Activated T-helper 1 cell treated with anti-CD3 and anti-CD28 coated beads, Interleukin-12 subunit alpha, Interleukin-12 subunit beta, Interleukin-2, Interleukin-4 antibody, amounts not matched to agents 30 ng/mL and 10 ng/mL and 1 ng/mL, durations not matched to agents 14 hours and 24 hours and 36 hours (primary cell): ENCODE measurements at regions not wholly inside any gene's neighbourhood (a gene's known extent, or its start where the extent isn't known, plus 50 kb on each side); places are given as distances from the start of the nearest gene placed in this dataset.

Source experiments
- DNase-seq: peaks from one replicate; pipeline ENCODE4 v3.0.0; 2021; ENCODE audit warnings: low spot score
- H3K27ac Mint-ChIP-seq: one replicate; pipeline ENCODE4 v1.8.0; 2021; ENCODE audit warnings: mild to moderate bottlenecking, mixed read lengths
- H3K27me3 Mint-ChIP-seq: one replicate; pipeline ENCODE4 v1.8.0; 2022; ENCODE audit warnings: mild to moderate bottlenecking, moderate library complexity, mixed read lengths; ENCODE audit not compliant: insufficient read depth
- H3K36me3 Mint-ChIP-seq: one replicate; pipeline ENCODE4 v1.8.0; 2021; ENCODE audit warnings: low read depth, mixed read lengths
- H3K4me1 Mint-ChIP-seq: one replicate; pipeline ENCODE4 v1.8.0; 2021; ENCODE audit warnings: low read depth, mixed read lengths
- H3K4me3 Mint-ChIP-seq: one replicate; pipeline ENCODE4 v1.8.0; 2021; ENCODE audit warnings: mild to moderate bottlenecking, moderate library complexity, mixed read lengths
- H3K9me3 Mint-ChIP-seq: one replicate; pipeline ENCODE4 v1.8.0; 2021; ENCODE audit warnings: mixed read lengths
- intact Hi-C: fragments of 100-400 bp; cut with micrococcal nuclease; formaldehyde crosslinking; loops from one replicate; pipeline ENCODE4 v1.15.1; 2024

DNA sequence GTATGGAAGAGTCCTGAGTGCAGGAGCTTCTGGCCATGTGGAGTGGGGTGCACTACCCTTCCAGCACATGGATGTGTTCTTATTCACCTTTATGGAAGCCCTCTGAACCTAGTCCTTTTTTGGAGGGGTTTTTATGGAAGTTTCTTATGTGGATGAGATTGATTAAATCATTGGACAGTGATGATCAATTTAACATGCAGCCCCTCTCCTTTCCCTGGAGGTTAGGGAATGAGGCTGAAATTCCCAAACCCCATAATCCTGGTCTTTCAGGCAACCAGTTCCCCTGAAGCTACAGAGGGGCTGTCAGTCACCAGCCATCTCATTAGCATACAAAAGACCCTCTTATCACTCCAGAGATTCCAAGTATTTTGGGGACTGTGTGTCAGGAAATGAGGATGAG is 183.9 kb upstream of the MAP3K7 start:
- Mint-ChIP-seq H3K27ac (no peak overlapping the region), H3K36me3 (no peaks in the 10 kb centered on the region), H3K27me3 (peaks cover 3% of the 10 kb centered on the region), H3K9me3 (no peaks in the 10 kb centered on the region), H3K4me3 (no peak overlapping the region), H3K4me1 (no peaks in the 10 kb centered on the region)
- intact Hi-C loops = no loop called here
- DNase-seq = no peak

DNA sequence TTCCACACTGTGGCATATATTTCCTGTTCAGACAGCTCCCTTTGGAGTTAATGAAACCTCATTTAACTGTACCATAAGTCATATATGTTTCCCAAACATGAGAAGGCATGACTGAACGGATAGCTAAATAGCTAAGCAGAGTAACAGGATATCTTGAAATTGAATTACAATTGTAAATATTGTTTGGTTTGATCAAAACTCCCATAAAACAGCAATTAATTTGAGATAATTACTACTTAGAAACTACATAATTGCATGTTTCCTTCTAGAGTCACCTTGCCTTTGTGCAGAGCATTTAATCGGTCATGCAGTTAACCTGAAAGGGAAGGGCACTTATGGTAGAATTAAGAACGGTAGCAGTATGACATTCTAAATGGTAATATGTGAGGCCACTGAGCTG is 179.0 kb upstream of the MAP3K7 start:
- H3K9me3 Mint-ChIP-seq = no peaks in the 10 kb centered on the region
- no peak overlapping the region for H3K27ac Mint-ChIP-seq
- H3K4me3 Mint-ChIP-seq = no peak overlapping the region
- intact Hi-C loops = no loop called here
- peaks cover 5% of the 10 kb centered on the region for H3K27me3 Mint-ChIP-seq
- no peak for DNase-seq
- no peaks in the 10 kb centered on the region for H3K4me1 Mint-ChIP-seq
- H3K36me3 Mint-ChIP-seq = no peaks in the 10 kb centered on the region

DNA sequence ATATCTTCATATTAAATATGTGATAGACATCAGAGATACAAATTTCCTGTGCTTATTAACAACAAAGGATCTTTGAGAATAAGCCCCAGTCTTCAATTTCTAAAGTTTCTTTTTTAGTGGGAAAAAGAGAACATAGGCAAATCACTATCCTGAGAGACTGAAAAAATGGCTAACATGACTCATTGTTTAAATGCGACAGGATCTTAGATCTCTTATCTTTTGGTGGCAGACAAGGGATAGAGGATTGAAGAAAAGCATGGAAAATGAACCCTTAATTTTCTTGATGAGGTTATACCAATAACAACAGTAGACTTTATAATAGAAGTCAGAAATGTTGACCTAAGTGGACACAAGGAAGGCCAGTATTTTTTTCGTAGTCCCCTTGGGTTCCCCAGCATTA is 178.6 kb upstream of the MAP3K7 start:
- no peaks in the 10 kb centered on the region for H3K36me3 Mint-ChIP-seq
- no peak overlapping the region for H3K27ac Mint-ChIP-seq
- no peaks in the 10 kb centered on the region for H3K9me3 Mint-ChIP-seq
- peaks cover 5% of the 10 kb centered on the region for H3K27me3 Mint-ChIP-seq
- H3K4me3 Mint-ChIP-seq = no peak overlapping the region
- H3K4me1 Mint-ChIP-seq = no peaks in the 10 kb centered on the region
- no peak for DNase-seq
- intact Hi-C loops = no loop called here

DNA sequence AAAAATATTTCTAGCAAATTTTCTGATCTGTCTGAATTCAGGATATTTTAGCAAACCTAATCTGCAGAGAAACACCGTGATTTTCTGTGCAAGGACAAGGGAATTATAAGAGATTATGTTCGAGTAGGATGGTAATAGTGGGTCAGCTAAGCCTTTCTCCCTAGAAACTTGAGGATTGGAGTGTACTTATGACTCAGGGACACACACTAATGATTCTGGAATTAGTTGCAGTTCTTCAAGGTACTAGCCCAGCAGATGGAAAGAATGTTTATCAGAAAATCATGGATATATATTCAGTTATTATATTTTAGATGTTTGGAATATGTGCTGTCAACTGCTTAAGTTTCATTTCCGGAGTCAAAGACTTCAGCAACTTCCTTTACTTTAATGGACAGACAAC is 177.1 kb upstream of the MAP3K7 start:
- no peak for DNase-seq
- peaks cover 2% of the 10 kb centered on the region for H3K27me3 Mint-ChIP-seq
- H3K36me3 Mint-ChIP-seq = no peaks in the 10 kb centered on the region
- no peaks in the 10 kb centered on the region for H3K4me1 Mint-ChIP-seq
- no peak overlapping the region for H3K27ac Mint-ChIP-seq
- intact Hi-C loops = no loop called here
- H3K4me3 Mint-ChIP-seq = no peak overlapping the region
- H3K9me3 Mint-ChIP-seq = no peaks in the 10 kb centered on the region

DNA sequence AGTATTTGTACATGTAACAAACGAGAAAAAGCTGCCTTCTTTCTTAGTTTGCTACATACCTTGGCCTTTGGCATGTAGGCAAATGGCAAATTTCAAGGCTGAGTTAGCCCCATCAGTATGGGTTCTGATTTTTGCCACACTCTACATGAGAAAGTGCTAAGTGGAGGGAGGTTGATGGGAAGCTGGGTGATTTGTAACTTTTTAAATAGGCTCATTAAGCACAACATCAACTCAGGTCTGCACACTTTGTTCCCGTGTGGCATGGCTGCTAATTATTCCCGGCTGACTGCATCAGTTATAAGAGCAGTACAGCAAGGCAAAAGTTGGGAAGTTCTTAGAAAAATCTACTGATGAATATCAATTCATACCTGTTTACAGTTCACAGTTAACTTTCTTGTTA is 172.8 kb upstream of the MAP3K7 start:
- no peak for DNase-seq
- Mint-ChIP-seq H3K4me1 (no peaks in the 10 kb centered on the region), H3K9me3 (no peaks in the 10 kb centered on the region), H3K27ac (no peak overlapping the region), H3K36me3 (no peaks in the 10 kb centered on the region), H3K27me3 (peaks cover 2% of the 10 kb centered on the region), H3K4me3 (no peak overlapping the region)
- intact Hi-C loops = no loop called here

DNA sequence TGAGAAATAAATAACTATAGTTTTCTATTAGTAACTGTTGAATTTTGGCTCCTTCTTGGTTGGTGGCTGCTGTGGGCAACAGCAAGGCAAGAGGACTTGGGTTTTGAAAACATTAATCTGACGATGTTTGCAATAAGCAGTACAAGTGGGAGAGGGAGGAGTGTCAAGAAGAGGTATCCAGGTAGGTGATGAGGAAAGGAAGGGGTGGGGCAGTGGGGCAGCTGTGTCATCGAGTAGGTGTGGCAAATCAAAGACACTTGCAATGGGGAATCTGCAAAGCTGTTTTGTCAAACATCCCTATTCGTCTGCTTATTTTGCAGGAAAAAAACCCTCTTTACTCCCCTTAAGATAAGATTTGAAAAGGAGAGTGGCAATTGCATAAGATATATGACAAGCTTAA is 171.9 kb upstream of the MAP3K7 start:
- no peaks in the 10 kb centered on the region for H3K4me1 Mint-ChIP-seq
- peaks cover 2% of the 10 kb centered on the region for H3K27me3 Mint-ChIP-seq
- no peak for DNase-seq
- H3K4me3 Mint-ChIP-seq = no peak overlapping the region
- intact Hi-C loops = no loop called here
- H3K27ac Mint-ChIP-seq = no peak overlapping the region
- H3K9me3 Mint-ChIP-seq = no peaks in the 10 kb centered on the region
- no peaks in the 10 kb centered on the region for H3K36me3 Mint-ChIP-seq

DNA sequence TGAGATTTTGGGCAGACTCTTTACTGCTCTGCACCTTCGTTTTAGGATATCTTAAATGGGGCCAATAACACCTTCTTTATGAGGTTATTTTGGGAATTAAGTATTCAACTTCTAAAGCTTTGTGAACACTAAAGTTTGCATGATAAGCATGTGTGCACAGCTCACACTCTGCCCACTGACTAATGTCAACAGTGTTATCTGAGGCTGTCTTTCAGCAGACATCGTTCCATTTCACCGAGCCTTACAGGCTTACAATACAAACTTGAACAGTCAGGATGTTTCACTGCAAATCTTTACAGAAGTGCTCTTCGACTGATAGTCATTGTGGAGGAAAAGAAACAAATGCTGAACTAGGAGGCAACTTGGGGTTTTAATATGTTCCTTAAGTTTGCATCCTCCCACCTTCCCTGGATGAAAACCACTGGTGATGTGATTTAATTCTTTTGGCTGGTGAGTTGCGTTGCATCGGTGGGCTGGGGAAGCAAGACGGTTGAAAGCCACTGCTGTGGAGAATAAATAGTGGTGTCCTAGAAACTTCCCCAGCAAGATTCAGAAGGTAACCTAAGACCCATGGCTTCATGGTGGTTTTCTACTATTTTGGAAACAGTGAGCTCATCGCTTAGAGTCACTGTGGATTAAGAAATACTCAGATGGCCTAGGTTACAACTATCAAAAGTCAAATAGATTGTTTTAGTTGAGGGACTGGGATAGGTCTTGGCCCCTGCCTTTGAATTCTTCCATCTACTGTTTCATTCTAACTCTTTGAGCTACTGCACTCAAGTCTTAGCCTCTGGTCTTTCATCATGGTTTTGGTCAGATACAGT is 167.2 kb upstream of the MAP3K7 start:
- no peaks in the 10 kb centered on the region for H3K27me3 Mint-ChIP-seq
- no peak overlapping the region for H3K27ac Mint-ChIP-seq
- DNase-seq = no peak
- no peak overlapping the region for H3K4me3 Mint-ChIP-seq
- no peaks in the 10 kb centered on the region for H3K9me3 Mint-ChIP-seq
- H3K36me3 Mint-ChIP-seq = no peaks in the 10 kb centered on the region
- H3K4me1 Mint-ChIP-seq = no peaks in the 10 kb centered on the region
- intact Hi-C loops = no loop called here

DNA sequence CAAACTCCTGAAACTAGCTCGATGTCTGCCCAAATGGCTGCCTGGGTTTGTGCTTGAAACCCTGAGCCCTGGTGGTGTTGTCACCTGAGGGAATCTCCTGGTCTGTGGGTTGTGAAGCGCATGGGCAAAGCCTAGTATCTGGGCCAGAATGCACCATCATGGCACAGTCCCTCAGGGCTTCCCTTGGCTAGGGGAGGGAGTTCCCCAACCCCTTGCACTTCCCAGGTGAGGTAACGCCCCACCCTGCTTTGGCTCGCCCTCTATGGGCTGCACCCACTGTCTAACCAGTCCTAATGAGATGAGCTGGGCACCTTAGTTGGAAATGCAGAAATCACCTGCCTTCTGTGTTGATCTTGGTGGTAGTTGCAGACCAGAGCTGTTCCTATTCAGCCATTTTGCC is 152.9 kb upstream of the MAP3K7 start:
- DNase-seq = no peak
- Mint-ChIP-seq H3K9me3 (no peaks in the 10 kb centered on the region), H3K36me3 (no peaks in the 10 kb centered on the region), H3K27me3 (peaks cover 8% of the 10 kb centered on the region), H3K4me1 (no peaks in the 10 kb centered on the region), H3K4me3 (no peak overlapping the region), H3K27ac (no peak overlapping the region)
- intact Hi-C loops = no loop called here

DNA sequence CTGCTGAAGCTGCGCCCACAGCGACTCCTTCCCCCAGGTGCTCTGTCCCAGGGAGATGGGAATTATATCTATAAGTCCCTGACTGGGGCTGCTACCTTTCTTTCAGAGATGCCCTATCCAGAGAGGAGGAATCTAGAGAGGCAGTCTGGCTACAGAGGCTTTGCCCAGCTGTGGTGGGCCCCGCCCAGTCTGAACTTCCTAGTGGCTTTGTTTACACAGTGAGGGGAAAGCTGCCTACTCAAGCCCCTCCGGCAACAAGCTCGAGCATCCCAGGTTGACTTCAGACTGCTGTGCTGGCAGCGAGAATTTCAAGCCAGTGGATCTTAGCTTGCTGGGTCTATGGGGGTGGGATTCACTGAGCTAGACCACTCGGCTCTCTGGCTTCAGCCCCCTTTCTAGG is 152.5 kb upstream of the MAP3K7 start:
- H3K4me1 Mint-ChIP-seq = no peaks in the 10 kb centered on the region
- DNase-seq = no peak
- no peaks in the 10 kb centered on the region for H3K36me3 Mint-ChIP-seq
- no peak overlapping the region for H3K4me3 Mint-ChIP-seq
- intact Hi-C loops = no loop called here
- H3K27me3 Mint-ChIP-seq = peaks cover 8% of the 10 kb centered on the region
- H3K9me3 Mint-ChIP-seq = no peaks in the 10 kb centered on the region
- no peak overlapping the region for H3K27ac Mint-ChIP-seq

DNA sequence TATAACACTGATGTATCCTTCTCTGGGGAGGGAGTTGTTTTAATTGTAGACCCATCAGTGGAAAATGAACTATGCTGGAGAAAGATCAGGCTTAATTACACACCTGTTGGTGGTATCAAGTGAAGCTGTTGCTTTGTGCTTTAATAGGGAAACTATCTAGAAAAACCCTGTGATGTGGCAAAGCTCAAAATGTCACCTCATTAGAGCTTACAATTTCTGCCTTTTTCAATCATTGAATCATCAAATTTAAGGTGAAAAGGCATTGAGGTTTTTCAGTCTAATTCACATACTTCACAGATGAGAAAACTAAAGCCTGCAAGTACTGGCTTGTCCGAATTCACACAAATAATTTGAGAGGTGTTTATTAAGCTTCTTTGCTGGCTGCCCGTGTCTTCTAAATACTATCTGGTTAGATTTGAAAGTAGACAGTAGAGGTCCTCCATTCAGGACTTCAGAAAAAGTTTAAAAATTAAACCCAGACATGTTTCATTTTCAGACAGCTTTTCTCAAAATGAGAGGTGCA is 143.3 kb upstream of the MAP3K7 start:
- H3K9me3 Mint-ChIP-seq = no peaks in the 10 kb centered on the region
- H3K4me3 Mint-ChIP-seq = no peak overlapping the region
- intact Hi-C loops = no loop called here
- DNase-seq = no peak
- H3K36me3 Mint-ChIP-seq = no peaks in the 10 kb centered on the region
- H3K27ac Mint-ChIP-seq = no peak overlapping the region
- peaks cover 2% of the 10 kb centered on the region for H3K27me3 Mint-ChIP-seq
- no peaks in the 10 kb centered on the region for H3K4me1 Mint-ChIP-seq

DNA sequence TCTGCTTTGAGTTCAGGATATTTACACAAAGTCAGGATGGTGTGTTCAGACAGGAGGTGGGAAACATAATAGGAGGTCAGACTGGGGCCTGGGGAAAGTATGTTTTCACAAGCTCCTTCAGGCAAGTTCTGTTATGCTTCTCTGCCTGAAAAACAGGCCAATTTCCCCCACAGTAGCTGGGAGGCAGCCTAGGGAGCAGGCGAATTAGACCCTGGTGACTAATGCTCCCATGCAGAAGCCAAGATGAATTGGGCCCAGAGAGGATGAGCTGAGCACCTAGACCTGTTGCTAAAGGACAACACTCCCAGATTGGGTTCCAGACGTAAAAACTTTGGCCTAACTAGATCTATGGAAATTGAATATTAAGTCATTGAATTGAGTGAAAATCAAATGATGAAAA is 142.2 kb upstream of the MAP3K7 start:
- H3K4me3 Mint-ChIP-seq = no peak overlapping the region
- H3K9me3 Mint-ChIP-seq = no peaks in the 10 kb centered on the region
- H3K27ac Mint-ChIP-seq = no peak overlapping the region

DNA sequence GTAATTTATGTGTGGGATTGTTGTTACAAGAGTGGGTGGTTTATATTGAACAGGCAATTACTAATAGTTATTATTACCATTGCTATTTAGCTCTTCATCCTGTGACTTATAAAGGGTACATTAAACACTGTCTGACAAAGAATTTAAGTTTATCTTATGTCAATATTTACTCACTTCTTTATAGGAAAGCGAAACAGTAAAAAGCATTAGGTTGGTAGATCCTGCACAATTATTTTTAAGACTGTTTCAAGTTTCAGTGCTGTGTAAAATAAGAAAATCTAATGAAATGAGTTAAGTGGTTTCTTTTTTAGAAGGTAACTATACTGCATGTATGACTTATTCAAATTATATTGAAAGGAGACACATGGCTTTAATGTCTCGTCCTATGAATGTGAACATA is 135.8 kb upstream of the MAP3K7 start:
- DNase-seq = no peak
- Mint-ChIP-seq H3K36me3 (no peaks in the 10 kb centered on the region), H3K27me3 (peaks cover 4% of the 10 kb centered on the region), H3K9me3 (no peaks in the 10 kb centered on the region), H3K4me1 (peaks cover 5% of the 10 kb centered on the region), H3K4me3 (no peak overlapping the region), H3K27ac (no peak overlapping the region)
- intact Hi-C loops = no loop called here

More for the DNA sequence above, 142.2 kb upstream of the MAP3K7 start:
- intact Hi-C loops = no loop called here
- Mint-ChIP-seq H3K27me3 (peaks cover 2% of the 10 kb centered on the region), H3K36me3 (no peaks in the 10 kb centered on the region), H3K4me1 (no peaks in the 10 kb centered on the region)
- DNase-seq = no peak

DNA sequence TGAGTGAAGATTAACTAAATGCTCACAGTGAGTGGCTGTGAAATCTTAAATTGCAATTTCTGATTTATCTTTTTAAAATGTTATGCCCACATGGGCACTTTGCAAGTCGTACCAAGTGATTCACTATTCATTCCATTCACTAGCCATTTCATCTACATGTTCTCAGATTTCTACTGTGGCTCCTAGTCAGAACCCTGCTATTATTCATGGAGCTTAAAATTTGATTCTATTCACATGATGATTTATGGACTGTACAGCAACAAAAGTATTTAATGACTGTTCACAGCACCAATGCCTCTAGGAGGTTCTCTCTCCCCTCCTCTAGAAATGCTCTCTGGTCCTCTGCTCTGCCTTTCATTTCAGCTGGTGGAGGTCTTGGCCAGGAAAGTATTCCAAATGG is 133.5 kb upstream of the MAP3K7 start:
- Mint-ChIP-seq H3K27ac (no peak overlapping the region), H3K4me3 (no peak overlapping the region), H3K36me3 (no peaks in the 10 kb centered on the region), H3K9me3 (no peaks in the 10 kb centered on the region), H3K4me1 (peaks cover 5% of the 10 kb centered on the region), H3K27me3 (peaks cover 7% of the 10 kb centered on the region)
- intact Hi-C loops = no loop called here
- no peak for DNase-seq
